HEK293T (cell line): ENCODE measurements at regions not wholly inside any gene's neighbourhood (a gene's known extent, or its start where the extent isn't known, plus 50 kb on each side); places are given as distances from the start of the nearest gene placed in this dataset.

Experiments used
- BHLHE40 ChIP-seq: fragments of 450-650 bp; IDR thresholded peaks from 2 replicates; pipeline ENCODE4 v1.6.1; 2016; ENCODE audit warnings: mild to moderate bottlenecking, moderate library complexity, borderline replicate concordance
- SP1 ChIP-seq: fragments of 450-650 bp; IDR thresholded peaks from 2 replicates; pipeline ENCODE4 v1.6.1; 2017

DNA sequence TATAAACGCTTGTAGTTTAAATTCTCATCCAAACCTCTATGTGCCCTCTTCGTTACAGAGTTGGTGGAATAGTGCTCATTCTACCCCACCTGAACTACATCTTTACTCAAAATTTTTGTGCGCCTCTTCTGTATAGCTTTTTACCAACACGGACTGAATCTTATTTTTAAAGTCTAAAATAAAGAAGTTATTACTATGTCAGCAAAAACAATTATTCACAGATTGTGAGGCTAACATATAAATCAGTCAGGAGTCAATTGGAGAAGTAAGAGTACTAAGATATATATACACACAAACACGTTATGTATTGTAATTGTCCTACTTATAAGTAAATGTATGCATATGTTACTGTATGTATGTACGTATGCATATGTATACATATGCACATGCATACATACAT lies 274.9 kb upstream of the ADGRL4 start:
- TF ChIP-seq BHLHE40: no peak
- no peak for TF ChIP-seq SP1
